IPS DF 4.7 (cell line): ENCODE measurements at regions not wholly inside any gene's neighbourhood (a gene's known extent, or its start where the extent isn't known, plus 50 kb on each side); places are given as distances from the start of the nearest gene placed in this dataset.
"Not testable (repeated sequence)": the region's sequence is repeated elsewhere in the genome, so short reads cannot be mapped to it uniquely, and the experiment has no call there.

ENCODE experiments used
- DNase-seq: peaks from one replicate; pipeline ENCODE4 v3.0.0-alpha.2; 2013; ENCODE audit warnings: low spot score; ENCODE audit errors: extremely low read depth

GRCh38 chr14:35944847-35945246 is 118.7 kb downstream of the BRMS1L start:
- DNase-seq, result no peak

GRCh38 chr14:35940291-35940690 is 114.2 kb downstream of the BRMS1L start:
- no peak for DNase-seq

- no peak for DNase-seq
Observed at GRCh38 chr14:35938770-35939169, 112.6 kb downstream of the BRMS1L start.

GRCh38 chr14:35934499-35934898 is 108.4 kb downstream of the BRMS1L start:
- DNase-seq, result no peak

- no peak for DNase-seq
Observed at GRCh38 chr14:35932659-35933159, 106.6 kb downstream of the BRMS1L start.

GRCh38 chr14:35932136-35932535 is 106.0 kb downstream of the BRMS1L start:
- DNase-seq, result no peak

- no peak for DNase-seq
Observed at GRCh38 chr14:35931346-35931745, 105.2 kb downstream of the BRMS1L start.

- no peak for DNase-seq
Observed at GRCh38 chr14:35929186-35929585, 103.0 kb downstream of the BRMS1L start.

GRCh38 chr14:35927727-35928126 is 101.6 kb downstream of the BRMS1L start:
- DNase-seq, result no peak

GRCh38 chr14:35925319-35925718 is 99.2 kb downstream of the BRMS1L start:
- DNase-seq, result no peak

GRCh38 chr14:35922590-35922989 is 96.5 kb downstream of the BRMS1L start:
- DNase-seq, result not testable (repeated sequence)

GRCh38 chr14:35921745-35922144 is 95.6 kb downstream of the BRMS1L start:
- no peak for DNase-seq
